Right kidney (tissue), 1 donor: ENCODE measurements at regions not wholly inside any gene's neighbourhood (a gene's known extent, or its start where the extent isn't known, plus 50 kb on each side); places are given as distances from the start of the nearest gene placed in this dataset.
A peak's percentile ranks its signal among the peaks of the same experiment; 100 is the strongest.
"Not testable (repeated sequence)": the region's sequence is repeated elsewhere in the genome, so short reads cannot be mapped to it uniquely, and the experiment has no call there.

Experiments
- DNase-seq: peaks from one replicate; pipeline ENCODE4 v3.0.0-alpha.2; 2016

DNA sequence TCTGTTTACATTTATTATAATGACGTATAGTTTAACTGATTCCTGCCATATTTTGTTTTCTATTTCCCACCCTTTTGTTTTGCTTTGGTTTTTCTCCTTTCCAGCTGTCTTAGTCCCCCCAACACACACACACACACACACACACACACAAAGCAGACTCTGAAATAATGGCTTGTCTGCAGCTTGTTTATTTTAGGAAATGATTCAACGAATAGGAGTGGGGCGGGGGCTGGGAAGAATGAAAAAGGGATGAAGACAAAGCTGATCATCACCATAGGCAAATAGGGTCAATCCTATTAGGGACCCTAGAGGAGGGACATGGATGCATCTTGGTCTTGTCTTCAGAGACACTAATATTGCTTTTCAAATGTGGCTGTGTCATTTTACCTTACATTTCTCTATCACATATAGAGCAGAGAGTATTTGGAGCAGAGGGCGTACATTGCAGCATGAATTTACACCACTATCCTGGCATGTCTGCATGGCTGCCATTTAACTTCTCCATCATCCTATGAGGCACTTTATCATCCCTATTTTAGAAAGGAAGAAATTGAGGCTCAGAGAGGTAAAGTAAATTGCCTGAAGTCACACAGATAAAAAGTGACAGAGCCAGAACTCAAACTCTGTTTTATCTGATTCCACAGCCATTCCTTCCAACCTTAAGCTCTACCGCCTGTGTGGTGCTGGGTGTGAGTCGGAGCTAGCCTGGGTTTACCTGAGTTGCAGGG, 147.2 kb upstream of the TPM1 start:
- no peak for DNase-seq

DNA sequence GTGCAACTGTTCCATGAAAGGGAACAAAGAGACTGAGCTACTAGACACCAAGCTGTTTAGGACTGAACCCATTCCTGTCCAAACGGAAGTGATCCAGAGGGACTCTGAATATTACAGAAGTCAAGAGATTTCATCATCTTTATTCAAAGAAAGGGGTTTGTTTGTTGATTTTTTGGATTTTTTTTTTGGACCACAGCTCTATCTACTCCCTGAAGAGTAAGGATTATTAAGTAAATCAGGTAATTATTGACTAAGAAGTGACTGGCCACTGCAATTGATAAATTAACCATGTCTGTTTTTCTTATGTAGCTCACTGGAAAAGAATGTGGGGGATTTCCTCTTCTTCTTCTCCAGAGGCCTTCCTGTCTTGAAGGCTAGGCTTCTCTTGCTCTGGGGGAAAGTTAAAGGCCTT, 146.6 kb upstream of the TPM1 start:
- no peak for DNase-seq

DNA sequence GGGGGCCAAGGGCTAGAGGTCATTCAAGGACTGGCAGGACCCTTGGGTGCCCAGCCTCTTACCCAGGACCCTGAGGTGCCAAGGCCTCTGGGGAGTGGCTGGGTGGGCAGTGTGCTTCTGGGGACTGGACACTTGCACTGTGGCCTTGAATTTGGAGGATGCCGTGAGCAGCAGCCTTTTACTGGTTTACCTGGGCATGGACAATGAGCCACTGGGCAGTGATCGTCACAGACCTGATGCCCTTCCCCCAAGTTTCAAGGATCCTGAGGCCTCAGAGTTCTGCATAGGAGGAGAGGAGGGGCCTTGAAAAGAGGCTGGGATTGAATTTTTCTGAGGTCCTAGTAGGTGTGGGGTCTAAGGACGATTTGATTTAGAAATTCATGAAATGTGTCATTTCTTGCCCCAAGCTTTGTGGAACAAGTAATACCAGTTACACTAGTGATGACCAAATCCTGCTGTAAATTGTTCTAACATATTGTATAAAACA, 146.1 kb upstream of the TPM1 start:
- no peak for DNase-seq

DNA sequence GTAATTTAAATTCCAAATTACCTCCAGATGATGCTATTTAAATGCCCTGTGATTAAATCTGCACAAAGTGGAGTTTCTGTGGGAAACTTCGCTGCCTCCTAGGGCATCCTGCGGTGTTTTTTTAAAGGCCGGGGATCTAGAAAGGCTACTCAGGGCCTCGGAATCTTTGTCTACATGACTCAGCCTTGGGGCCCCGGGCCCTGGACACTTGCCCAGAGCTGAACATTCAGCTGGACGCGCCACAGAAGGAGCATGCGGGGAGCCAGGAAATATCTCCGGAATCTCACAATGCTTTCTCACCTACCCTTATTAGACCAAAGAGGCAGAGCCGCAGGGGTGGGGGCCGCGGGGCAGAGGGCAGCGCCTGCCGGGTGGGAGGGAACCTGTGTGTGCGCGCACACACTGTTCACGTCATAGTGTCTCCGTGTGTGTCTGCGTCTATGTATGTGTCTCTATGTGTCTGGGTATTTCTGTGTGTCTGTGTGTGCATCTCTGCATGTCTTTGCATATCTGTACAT, 145.5 kb upstream of the TPM1 start:
- DNase-seq: peak; percentile 43

DNA sequence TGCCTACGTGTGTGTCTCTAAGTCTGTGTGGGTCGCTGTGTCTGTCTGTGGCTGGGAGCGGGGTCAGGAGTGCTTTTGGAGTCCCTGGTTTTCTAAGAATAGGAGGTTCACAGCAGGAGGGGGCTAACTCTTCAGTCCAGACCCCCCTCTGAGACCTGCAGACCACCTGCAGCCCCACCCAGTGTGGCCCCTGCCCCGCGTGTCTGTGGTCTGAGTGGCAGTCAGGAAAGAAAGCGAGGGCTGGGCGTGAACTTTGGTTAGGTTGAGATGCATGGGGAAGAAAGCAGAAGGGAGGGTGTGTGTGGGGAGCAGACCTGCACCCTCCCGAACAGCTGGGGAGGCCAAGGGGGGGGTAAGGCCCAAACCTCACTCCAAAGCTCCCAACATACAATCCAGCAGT, 144.9 kb upstream of the TPM1 start:
- DNase-seq: no peak

DNA sequence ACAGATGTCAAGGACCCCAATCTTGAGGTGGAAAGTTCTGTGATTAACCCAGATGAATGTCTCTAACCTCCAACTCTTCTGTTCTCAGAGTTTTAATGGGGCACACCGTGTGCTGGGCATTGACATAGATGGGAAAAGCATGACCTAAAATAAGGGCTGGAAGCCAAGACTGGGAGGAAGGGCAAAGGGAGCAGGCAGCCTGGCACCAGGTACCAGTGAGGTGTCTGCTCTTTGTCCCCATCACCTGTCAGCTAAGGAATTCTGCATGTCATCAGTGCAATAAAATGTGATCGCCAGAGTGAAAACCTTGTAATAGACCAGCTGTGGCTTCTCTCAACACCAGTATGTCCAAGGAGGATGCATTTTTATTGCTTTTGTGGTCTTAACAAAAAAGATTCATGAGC, 143.5 kb upstream of the TPM1 start:
- no peak for DNase-seq

DNA sequence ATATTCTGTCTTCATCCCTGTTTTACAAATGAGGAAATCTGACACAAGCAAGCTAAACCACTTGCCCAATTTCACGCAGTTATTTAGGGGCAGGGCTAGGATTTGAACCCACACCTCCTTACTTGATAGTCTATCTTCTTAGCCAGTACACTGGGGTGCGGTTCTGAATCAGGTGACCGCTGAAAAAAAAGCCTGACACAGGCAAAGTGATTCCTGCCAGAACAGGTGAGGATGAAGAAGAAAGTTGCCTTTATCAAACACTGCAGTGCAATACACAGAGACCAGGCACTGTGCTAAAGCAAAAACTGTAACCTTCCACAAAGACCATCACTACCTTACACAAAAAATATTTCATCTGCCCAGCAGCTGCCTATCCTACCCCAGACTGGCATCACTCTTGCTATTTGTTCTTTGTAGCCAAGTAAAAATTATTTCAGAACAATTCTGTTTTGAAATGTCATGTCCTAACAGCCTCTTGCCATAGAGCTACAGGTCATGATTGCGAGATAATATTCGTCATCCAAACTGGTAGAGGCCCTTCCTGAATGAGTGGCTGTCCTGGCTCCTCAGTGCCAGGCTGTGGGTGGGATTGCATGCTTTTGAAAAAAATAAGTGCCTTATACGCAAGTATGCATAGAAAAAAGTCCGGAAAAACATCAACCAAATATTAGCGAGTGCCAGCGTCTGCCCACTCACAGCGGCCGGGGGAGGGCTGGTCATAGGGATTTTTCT, 142.3 kb upstream of the TPM1 start:
- DNase-seq: no peak

DNA sequence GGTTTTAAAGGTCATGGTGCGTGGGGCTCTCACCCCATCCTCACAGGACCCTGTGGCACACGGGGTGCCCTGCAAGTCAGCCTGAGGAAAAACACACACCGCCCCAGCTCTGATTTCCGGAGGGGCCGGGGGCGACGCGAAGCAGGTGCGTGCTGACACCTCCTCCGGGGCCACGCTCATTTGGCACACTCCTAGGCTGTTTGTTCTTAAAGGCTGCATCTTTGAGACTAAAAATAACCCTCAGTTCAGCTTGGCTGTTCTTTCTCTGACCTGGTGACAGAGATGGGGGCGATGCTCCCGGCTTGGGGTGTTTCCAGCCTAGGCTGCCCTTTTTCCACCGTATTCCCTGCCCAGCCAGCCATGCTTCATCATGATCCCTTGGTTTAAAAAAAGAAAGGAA, 141.5 kb upstream of the TPM1 start:
- DNase-seq: no peak

DNA sequence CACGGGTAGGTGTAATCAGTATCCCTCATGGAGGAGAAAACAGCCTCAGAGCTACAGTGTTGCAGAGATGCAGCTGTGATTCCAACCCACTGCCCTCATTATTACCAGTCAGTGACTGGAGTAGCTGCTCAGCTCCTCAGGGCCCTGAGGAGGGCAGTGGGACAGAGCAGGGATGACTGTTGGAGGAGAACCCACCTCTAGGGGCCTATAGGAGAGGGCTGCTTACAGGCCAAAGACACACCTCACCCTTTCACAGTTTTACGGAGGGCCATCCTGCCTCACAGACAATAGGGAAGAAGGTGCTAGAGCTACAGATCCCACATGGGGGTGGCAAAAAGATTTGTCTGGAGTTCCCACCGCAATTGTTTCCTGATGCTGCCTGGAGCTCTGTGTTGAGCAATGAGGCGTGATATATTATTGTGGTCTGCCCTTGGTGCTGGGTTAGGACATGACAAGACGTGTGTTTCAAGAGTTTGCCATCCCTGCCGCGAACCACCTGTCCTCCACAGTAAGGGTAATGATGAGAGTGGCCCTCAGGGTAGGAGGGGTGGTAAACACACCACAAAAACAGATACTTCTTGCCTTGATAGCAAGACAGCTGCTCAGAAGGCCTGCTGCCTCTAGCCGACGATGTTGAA, 140.5 kb upstream of the TPM1 start:
- DNase-seq: no peak

DNA sequence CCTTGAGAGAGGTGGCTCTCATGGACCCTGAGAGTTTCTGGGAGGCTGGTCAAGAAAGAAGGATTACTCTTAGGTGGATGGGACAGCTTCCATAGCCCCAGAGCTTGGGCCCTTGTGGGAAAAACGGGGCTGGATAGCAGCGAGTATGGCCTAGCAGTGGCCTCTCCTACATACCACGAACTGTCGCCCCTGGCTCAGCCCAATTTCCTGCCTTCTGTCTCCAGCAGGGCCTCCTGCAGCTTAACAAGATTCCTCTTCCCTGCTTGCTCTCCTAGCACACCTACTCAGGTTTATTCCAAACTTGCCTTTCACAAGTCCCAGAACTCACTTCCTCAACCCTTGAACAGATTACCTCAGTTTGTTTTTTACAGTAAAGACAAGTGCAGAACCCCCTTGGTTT, 139.7 kb upstream of the TPM1 start:
- DNase-seq: no peak

DNA sequence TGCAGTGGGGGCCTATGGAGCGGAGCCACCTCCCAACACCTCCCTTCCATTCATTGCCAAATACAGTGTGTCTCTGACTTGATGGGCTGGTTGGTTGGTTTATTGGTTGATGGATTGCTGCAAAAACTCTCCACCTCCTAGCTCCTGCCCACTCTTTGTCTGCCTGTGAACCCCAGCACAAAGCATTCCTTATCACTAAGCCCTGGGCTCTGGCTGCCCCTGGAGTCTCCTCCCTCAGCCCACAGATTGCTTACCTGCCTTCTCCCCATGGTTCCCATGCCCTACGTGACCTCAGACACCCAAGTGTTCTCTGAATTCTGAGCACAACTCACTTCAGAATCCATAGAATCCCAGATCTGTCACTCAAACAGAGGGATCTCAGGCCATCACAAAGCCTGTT, 139.1 kb upstream of the TPM1 start:
- no peak for DNase-seq

DNA sequence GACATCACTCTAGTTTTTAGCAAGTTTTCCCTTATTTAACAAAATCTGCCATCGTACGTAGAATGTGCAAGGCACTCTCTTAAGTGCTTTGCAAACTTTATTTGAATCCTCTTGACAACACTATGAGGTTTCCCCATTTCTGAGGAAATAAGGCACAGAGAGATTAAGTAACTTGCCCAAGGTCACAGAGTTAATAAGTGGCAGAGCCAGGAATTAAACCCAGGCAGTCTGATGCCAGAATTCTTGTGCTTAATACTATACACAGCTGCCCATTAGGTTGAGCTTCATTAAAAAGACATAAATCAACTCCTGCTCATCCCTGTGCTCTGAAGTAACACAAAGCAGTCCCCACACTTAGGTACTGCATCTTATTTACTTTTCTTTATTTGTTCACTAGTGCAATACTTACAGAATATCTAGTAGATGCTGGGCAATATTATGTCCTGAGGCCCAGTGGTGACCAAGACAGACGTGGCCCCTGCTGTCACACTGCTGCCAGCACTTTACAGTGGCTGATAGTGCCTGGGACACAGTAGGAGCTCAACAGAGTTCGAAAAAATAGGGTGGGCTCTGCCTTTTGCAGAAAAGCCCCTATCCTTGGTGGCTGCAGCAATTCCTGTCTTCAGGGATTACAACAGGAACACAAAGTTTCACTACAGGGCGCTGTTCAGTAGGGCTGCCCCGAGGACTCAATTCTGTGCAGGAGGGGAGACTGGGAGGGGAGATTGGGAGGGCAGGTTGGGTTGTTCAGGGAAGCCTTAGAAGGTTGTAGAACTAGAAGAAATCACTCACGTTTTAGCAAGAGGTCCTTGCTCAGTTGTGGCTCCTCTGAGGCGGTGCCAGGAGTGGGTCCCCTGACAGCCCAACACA, 138.3 kb upstream of the TPM1 start:
- no peak for DNase-seq

DNA sequence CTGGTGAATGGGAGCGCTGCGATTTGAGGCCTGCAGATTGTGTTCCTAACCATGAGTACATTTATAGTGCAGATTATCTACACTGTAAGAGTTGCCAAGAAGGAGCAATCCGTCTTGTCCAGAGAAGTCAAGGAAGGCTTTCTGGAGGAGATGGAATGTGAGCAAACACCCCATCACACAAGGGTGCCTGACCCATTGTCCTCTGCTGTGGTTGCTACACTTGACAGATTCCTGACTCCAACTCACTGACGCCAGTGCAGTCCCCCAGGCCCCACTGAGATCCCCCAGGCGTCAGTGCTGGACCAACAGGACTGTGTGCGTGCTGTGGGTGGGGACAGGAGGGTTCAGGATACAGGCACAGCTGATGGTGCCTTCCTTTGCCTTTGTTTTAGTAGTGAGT, 135.9 kb upstream of the TPM1 start:
- DNase-seq: no peak

DNA sequence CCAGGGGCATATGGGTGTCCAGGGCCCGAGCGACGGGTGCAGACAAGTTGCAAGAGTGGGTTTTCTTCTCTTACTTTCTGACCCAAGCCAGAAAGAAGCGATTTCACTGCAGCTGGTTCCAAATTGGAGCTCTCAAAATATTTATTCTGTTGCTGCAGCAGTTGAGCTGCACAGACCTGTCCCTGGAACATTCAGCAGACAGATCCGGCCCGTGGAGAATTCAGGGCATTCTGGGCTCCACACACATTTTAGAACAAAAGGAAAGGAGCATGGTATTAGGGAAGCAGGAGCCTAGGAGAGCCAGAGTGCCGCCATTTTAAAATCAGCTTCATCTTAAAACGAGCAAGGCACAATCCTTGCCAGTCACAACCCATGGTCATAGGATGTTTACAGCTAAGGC, 135.3 kb upstream of the TPM1 start:
- DNase-seq: no peak

DNA sequence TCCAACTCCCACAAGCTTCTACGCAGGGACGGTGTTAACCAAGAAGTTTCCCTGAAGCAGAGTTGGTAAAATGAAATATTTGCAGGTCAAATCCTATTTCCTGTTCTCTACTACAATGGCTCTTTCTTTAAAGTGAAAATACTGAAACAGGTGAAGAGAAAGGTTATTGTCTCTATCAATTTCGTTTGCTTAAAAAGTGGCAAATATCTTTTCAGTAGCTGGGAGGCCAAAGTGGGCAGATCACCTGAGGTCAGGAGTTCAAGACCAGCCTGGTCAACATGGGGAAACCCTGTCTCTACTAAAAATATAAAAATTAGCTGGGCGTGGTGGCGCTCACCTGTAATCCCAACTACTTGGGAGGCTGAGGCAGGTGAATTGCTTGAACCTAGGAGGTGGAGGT, 134.2 kb upstream of the TPM1 start:
- not testable (repeated sequence) for DNase-seq

DNA sequence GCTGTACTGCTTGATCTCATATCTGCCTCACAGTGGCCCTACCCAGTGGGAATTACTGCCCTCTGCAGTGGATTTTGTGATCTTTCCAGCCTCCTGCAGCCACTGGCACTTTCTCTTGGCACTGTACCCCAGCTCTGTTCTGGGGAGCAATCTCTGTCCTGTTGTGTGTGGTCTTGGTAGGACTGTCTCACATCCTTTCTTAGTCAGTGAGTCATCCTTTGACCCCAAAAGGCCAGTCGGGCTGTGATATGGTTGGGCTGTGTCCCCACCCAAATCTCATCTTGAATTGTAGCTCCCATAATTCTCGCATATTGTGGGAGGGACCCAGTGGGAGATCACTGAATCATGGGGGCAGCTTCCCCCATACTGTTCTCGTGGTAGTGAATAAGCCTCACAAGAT, 133.3 kb upstream of the TPM1 start:
- DNase-seq: no peak

DNA sequence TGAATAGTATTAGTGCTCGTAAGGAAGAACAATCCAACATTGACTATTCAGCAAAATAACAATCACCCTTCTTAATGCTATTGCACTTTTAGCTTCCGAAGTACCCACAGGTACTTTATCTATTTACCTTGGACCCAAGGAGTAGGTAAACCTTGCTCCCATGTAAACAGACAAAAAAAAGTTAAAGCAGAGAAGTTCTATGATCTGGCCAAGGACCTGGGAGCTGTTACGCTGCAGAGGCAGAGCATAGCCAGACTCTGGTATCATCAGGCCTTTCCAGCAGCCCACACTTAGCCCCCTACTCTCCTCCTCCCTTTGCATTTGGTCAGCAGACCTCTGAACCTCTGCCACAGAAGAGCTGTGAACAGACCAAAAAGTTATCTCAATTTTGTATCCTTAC, 130.3 kb upstream of the TPM1 start:
- DNase-seq: no peak

DNA sequence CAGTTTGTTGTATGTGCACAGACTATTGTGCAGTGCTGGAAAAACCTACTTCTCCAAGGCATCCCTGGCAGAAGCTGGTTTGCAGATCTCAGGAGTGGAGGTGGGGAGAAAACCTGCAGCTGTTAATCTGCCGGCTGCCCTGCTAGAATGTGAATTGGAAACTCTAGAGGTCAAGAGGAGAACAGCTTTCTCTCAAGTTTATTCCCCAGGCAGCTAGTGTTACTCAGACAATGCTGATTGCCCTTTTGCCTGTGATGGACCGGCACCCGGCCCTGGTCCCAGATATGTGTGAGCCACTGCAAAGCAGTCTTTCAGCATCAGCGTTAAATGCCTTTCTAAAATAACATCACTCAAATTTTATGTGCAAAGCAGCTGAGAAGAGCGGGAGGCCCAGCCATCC, 129.7 kb upstream of the TPM1 start:
- DNase-seq: peak; percentile 36

DNA sequence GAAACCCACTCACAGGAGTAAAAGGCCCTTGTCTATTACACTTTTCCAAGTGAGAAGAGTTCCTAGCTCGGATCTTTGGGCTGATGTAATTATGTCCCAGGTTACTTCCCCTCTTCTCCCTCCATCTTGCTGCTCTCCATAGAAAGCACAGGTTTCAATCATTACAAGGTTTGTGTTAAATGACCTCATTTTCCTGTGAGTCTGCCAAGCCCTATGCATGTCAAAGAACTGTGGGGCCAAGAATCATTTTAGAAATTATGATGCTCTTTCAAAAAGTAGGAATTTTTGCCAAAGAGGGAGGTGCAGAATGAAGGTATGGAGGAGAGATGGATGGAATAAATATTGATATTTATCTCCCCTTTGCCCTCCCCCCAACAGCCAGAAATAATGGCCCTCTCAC, 129.3 kb upstream of the TPM1 start:
- DNase-seq: no peak

DNA sequence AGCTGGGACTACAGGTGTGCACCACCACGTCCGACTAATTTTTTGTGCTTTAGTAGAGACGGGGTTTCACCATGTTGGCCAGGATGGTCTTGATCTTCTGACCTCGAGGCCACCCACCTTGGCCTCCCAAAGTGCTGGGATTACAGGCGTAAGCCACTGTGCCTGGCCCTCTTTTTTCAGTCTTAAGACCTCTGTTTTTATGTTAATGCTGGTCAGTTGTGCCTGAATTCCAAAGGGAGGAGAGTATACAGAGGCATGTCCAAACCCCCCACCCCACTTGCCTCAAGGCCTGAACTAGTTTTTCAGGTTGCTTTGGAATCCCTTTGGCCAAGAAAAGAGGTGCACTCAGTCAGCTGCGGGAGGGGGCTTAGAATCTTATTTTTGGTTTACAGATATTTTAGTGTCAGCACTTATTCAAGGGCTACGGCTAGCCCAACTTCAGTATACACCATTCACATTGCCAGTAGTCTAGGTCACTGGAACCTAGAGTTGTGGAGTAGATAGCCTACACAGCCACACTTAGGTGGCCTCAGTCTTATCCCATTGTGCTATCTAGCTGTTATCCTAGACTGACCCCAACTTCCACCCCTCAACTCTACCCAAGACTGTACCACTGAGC, 128.0 kb upstream of the TPM1 start:
- DNase-seq: no peak

DNA sequence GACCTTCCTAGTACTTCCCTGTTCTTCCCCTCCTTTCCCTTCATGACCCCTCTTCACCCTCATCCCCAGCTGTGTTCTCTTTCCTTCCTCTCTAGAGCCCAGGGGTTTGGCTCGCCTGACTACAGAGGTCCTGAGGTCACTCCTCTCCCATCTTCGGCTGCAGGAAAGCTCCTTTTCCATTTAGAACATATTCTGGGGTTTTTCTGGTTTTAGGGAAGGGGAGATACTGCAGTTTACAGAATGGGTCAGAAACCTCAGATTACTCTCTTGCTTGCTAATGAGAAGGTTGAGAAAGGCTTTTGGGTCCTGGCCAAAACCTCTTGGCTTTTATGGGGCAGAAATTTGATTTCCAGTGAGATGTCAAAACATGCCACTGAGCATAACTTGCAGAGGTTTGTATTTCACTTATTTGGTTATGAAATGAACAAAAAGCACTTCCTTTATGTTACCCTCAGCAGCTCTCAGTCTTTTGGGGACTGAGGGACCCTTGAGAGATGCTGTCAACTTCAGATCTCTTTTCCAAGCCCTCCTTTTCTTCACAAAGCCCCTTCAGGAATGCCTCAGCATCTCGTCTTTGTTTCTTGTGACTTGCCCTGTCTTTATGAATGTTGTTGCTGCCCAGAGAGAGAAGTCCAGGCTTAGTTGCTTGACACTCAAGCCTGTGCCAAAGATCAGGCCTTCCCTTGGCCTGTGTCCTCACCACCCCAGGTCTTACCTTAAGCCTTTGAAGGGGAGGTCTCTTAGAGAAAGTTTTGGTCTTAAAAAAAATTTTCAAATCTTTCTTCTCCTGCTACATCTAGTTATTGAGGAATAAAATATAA, 121.7 kb upstream of the TPM1 start:
- DNase-seq: no peak
